ENCODE measurements at regions not wholly inside any gene's neighbourhood (a gene's known extent, or its start where the extent isn't known, plus 50 kb on each side); places are given as distances from the start of the nearest gene placed in this dataset.
"Not testable (repeated sequence)": the region's sequence is repeated elsewhere in the genome, so short reads cannot be mapped to it uniquely, and the experiment has no call there.

- no peak for DNase-seq
Observed at GRCh38 chr14:87813686-87814085, 179.3 kb downstream of the GALC start.

- no peak for DNase-seq
Observed at GRCh38 chr14:87813211-87813610, 179.8 kb downstream of the GALC start.

GRCh38 chr14:87811246-87811645 is 181.7 kb downstream of the GALC start:
- no peak for DNase-seq

- DNase-seq: no peak
Observed at GRCh38 chr14:87810711-87811110, 182.3 kb downstream of the GALC start.

GRCh38 chr14:87809261-87809660 is 183.7 kb downstream of the GALC start:
- no peak for DNase-seq

- DNase-seq: no peak
Observed at GRCh38 chr14:87805315-87805723, 187.7 kb downstream of the GALC start.

- no peak for DNase-seq
Observed at GRCh38 chr14:87800216-87800615, 192.8 kb downstream of the GALC start.

- no peak for DNase-seq
Observed at GRCh38 chr14:87799400-87799799, 193.6 kb downstream of the GALC start.

GRCh38 chr14:87797001-87797400 is 196.0 kb downstream of the GALC start:
- no peak for DNase-seq

- DNase-seq: no peak
Observed at GRCh38 chr14:87794561-87794960, 198.4 kb downstream of the GALC start.

GRCh38 chr14:87785897-87786296 is 207.1 kb downstream of the GALC start:
- DNase-seq: no peak

- DNase-seq: no peak
Observed at GRCh38 chr14:87784386-87784785, 208.6 kb downstream of the GALC start.

GRCh38 chr14:87783071-87783470 is 209.9 kb downstream of the GALC start:
- DNase-seq: no peak

- no peak for DNase-seq
Observed at GRCh38 chr14:87772854-87773253, 220.1 kb downstream of the GALC start.

GRCh38 chr14:87767567-87767901 is 225.4 kb downstream of the GALC start:
- DNase-seq: no peak

- DNase-seq: no peak
Observed at GRCh38 chr14:87758876-87759275, 234.1 kb downstream of the GALC start.

GRCh38 chr14:87756661-87757060 is 236.3 kb downstream of the GALC start:
- no peak for DNase-seq

GRCh38 chr14:87754520-87755223 is 238.3 kb downstream of the GALC start:
- DNase-seq: no peak

- no peak for DNase-seq
Observed at GRCh38 chr14:87748558-87748957, 244.4 kb downstream of the GALC start.

GRCh38 chr14:87745507-87746118 is 247.4 kb downstream of the GALC start:
- no peak for DNase-seq

- DNase-seq: not testable (repeated sequence)
Observed at GRCh38 chr14:87734577-87735360, 258.2 kb downstream of the GALC start.

GRCh38 chr14:87733115-87733514 is 259.9 kb downstream of the GALC start:
- not testable (repeated sequence) for DNase-seq

- no peak for DNase-seq
Observed at GRCh38 chr14:87732562-87732961, 260.4 kb downstream of the GALC start.

- DNase-seq: no peak
Observed at GRCh38 chr14:87725318-87725717, 267.7 kb downstream of the GALC start.
